GM19238 (cell line): ENCODE measurements at regions not wholly inside any gene's neighbourhood (a gene's known extent, or its start where the extent isn't known, plus 50 kb on each side); places are given as distances from the start of the nearest gene placed in this dataset.
"Not testable (repeated sequence)": the region's sequence is repeated elsewhere in the genome, so short reads cannot be mapped to it uniquely, and the experiment has no call there.

ENCODE experiments used
- DNase-seq: peaks from one replicate; pipeline ENCODE4 v3.0.0; 2011; ENCODE audit warnings: low spot score; ENCODE audit not compliant: insufficient read length

GRCh38 chr4:160570271-160570670, 1467.4 kb downstream of the RAPGEF2 start:
- DNase-seq = no peak

GRCh38 chr4:160574272-160574671, 1471.4 kb downstream of the RAPGEF2 start:
- not testable (repeated sequence) for DNase-seq

GRCh38 chr4:160580581-160580980, 1477.7 kb downstream of the RAPGEF2 start:
- DNase-seq = no peak

- no peak for DNase-seq
These were observed 1489.4 kb downstream of the RAPGEF2 start for GRCh38 chr4:160592258-160592657.

GRCh38 chr4:160595646-160596045, 1492.8 kb downstream of the RAPGEF2 start:
- no peak for DNase-seq

GRCh38 chr4:160604541-160604940, 1501.7 kb downstream of the RAPGEF2 start:
- DNase-seq = no peak

GRCh38 chr4:160611181-160611580, 1508.3 kb downstream of the RAPGEF2 start:
- DNase-seq = no peak

GRCh38 chr4:160631044-160631443, 1528.2 kb downstream of the RAPGEF2 start:
- DNase-seq = no peak

GRCh38 chr4:160652790-160653189, 1511.0 kb downstream of the FSTL5 start:
- no peak for DNase-seq

GRCh38 chr4:160675550-160675949, 1488.2 kb downstream of the FSTL5 start:
- DNase-seq = no peak

- no peak for DNase-seq
These were observed 1478.1 kb downstream of the FSTL5 start for GRCh38 chr4:160685729-160686128.

- DNase-seq = no peak
These were observed 1462.1 kb downstream of the FSTL5 start for GRCh38 chr4:160701671-160702070.

GRCh38 chr4:160709026-160709425, 1454.8 kb downstream of the FSTL5 start:
- no peak for DNase-seq

- DNase-seq = no peak
These were observed 1454.3 kb downstream of the FSTL5 start for GRCh38 chr4:160709546-160709945.

- DNase-seq = no peak
These were observed 1447.2 kb downstream of the FSTL5 start for GRCh38 chr4:160716551-160716950.

GRCh38 chr4:160717848-160718247, 1446.0 kb downstream of the FSTL5 start:
- no peak for DNase-seq

- DNase-seq = no peak
These were observed 1439.7 kb downstream of the FSTL5 start for GRCh38 chr4:160724063-160724462.

- no peak for DNase-seq
These were observed 1418.7 kb downstream of the FSTL5 start for GRCh38 chr4:160745126-160745525.

- DNase-seq = not testable (repeated sequence)
These were observed 1417.2 kb downstream of the FSTL5 start for GRCh38 chr4:160746585-160746984.

- no peak for DNase-seq
These were observed 1391.1 kb downstream of the FSTL5 start for GRCh38 chr4:160772668-160773067.

- no peak for DNase-seq
These were observed 1368.6 kb downstream of the FSTL5 start for GRCh38 chr4:160795216-160795615.

GRCh38 chr4:160808174-160808573, 1355.6 kb downstream of the FSTL5 start:
- no peak for DNase-seq

GRCh38 chr4:160809576-160809975, 1354.2 kb downstream of the FSTL5 start:
- no peak for DNase-seq

GRCh38 chr4:160810424-160810823, 1353.4 kb downstream of the FSTL5 start:
- no peak for DNase-seq
